ENCODE measurements at regions not wholly inside any gene's neighbourhood (a gene's known extent, or its start where the extent isn't known, plus 50 kb on each side); places are given as distances from the start of the nearest gene placed in this dataset.

DNA sequence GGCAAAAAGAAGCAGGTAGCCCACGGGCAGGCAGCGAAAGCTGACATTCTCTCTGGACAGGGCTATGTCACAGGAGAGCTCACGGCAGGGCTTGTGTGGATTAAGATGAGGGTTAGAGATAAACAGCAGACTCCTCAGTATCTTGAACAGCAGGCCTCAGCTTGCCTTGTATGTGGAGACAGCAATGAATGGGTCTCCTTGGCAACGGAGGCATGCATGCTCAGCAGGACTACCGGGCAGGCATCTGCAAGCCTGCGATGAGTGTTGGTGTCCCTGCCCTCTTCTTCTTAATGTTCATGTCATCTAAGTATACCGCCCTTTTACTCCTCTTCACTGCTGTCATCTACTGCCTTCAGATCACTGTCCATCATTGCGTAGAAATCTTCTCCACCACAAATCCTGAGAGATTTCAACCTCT, 81.9 kb upstream of the C1GALT1 start:
- TF ChIP-seq, protein P1, sequence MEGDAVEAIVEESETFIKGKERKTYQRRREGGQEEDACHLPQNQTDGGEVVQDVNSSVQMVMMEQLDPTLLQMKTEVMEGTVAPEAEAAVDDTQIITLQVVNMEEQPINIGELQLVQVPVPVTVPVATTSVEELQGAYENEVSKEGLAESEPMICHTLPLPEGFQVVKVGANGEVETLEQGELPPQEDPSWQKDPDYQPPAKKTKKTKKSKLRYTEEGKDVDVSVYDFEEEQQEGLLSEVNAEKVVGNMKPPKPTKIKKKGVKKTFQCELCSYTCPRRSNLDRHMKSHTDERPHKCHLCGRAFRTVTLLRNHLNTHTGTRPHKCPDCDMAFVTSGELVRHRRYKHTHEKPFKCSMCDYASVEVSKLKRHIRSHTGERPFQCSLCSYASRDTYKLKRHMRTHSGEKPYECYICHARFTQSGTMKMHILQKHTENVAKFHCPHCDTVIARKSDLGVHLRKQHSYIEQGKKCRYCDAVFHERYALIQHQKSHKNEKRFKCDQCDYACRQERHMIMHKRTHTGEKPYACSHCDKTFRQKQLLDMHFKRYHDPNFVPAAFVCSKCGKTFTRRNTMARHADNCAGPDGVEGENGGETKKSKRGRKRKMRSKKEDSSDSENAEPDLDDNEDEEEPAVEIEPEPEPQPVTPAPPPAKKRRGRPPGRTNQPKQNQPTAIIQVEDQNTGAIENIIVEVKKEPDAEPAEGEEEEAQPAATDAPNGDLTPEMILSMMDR (IDR thresholded peaks at IDR 0.05), result no peak
- TF ChIP-seq ZFX (IDR thresholded peaks at IDR 0.05; ENCODE audit: borderline replicate concordance), result no peak
